K562 (cell line): ENCODE measurements at regions not wholly inside any gene's neighbourhood (a gene's known extent, or its start where the extent isn't known, plus 50 kb on each side); places are given as distances from the start of the nearest gene placed in this dataset.

Source experiments
- ATAC-seq: fragments of 200-7000 bp; cut with Tn5 transposase; 3 replicates; pipeline ENCODE4 v1.9.1; 2020; ENCODE audit warnings: moderate library complexity
- BruUV-seq: library from RNA; stranded (reverse); fragments of 400-500 nt; replicated peaks from 2 replicates; lab custom pipeline; 2021; lab: Mats Ljungman, UMichigan
- CTCF ChIA-PET: fragments of 300-600 bp; formaldehyde crosslinking; extraction: SDS; loops from one replicate; lab custom pipeline; 2021; ENCODE audit warnings: low intra/inter-chr PET ratio; lab: Yijun Ruan, JAX
- POLR2A ChIA-PET: fragments of 300-600, 350-650 bp; sonication (Branson Sonifier 250); formaldehyde crosslinking; extraction: SDS; loops from one replicate; lab custom pipeline; 2021; ENCODE audit warnings: antibody characterized with exemption, inconsistent platforms; lab: Yijun Ruan, JAX
- DNase-seq, 4 experiments: peaks; one replicate each; pipeline versions ENCODE4 v3.0.0 to v3.0.0-alpha.2; 2011 to 2018; ENCODE audit warnings: low spot score in 3 of 4, mixed read lengths in 3 of 4; ENCODE audit errors: extremely low read depth in 1 of 4
- FAIRE-seq: peaks from 2 replicates; lab custom pipeline; 2011; peaks lifted over from hg19 to GRCh38; lab: Jason Lieb, UNC
- H2AFZ ChIP-seq: 2 replicates; pipeline ENCODE4 v1.6.0; 2011; ENCODE audit warnings: low read depth, low read length, control low read depth, inconsistent platforms
- H3K27ac ChIP-seq: fragments of 200-600 bp; 3 replicates; pipeline ENCODE4 v1.8.0; 2011; ENCODE audit warnings: low read depth, mild to moderate bottlenecking, control low read depth, inconsistent platforms, low read length, moderate library complexity, mixed read lengths; ENCODE audit errors: extremely low read depth
- H3K27me3 ChIP-seq, 2 experiments: fragments of 300-600 bp in 1 of 2; 2 replicates in 1 of 2; 3 replicates in 1 of 2; pipeline versions ENCODE4 v1.6.0 to v1.8.0; 2011; ENCODE audit warnings: inconsistent platforms in 2 of 2, low read length in 2 of 2, mild to moderate bottlenecking in 1 of 2, mixed read lengths in 1 of 2, moderate library complexity in 1 of 2; ENCODE audit not compliant: control insufficient read depth in 2 of 2, insufficient read depth in 2 of 2
- H3K36me3 ChIP-seq: fragments of 300-600 bp; 3 replicates; pipeline ENCODE4 v1.8.0; 2011; ENCODE audit warnings: mild to moderate bottlenecking, low read length, inconsistent platforms; ENCODE audit not compliant: control insufficient read depth, insufficient read depth
- H3K4me1 ChIP-seq, 2 experiments: fragments of 200-600 bp in 1 of 2; replicated peaks in 1 of 2; 2 replicates in 1 of 2; 3 replicates in 1 of 2; pipeline versions ENCODE4 v1.5.1 to v1.8.0; 2011; ENCODE audit warnings: inconsistent platforms in 2 of 2, low read length in 2 of 2, mild to moderate bottlenecking in 1 of 2, mixed read lengths in 1 of 2, moderate library complexity in 1 of 2; ENCODE audit not compliant: control insufficient read depth in 2 of 2, insufficient read depth in 2 of 2
- H3K4me2 ChIP-seq: 2 replicates; pipeline ENCODE4 v1.6.1; 2011; ENCODE audit warnings: low read length, control low read depth, inconsistent platforms, mixed read lengths; ENCODE audit not compliant: insufficient read depth
- H3K4me3 ChIP-seq: fragments of 200-600 bp; sonication (generic), shearing (Covaris generic); 2 replicates; pipeline ENCODE4 v1.5.1; 2016; ENCODE audit warnings: control low read depth, inconsistent platforms
- H3K79me2 ChIP-seq: fragments of 200-600 bp; 3 replicates; pipeline ENCODE4 v1.8.0; 2011; ENCODE audit warnings: low read length, inconsistent platforms; ENCODE audit not compliant: control insufficient read depth, insufficient read depth
- H3K9ac ChIP-seq, 2 experiments: 2 replicates each; pipeline versions ENCODE4 v1.6.0 to v1.6.1; 2011; ENCODE audit warnings: low read depth in 2 of 2, low read length in 2 of 2, control low read depth in 1 of 2, inconsistent platforms in 1 of 2, mild to moderate bottlenecking in 1 of 2, mixed read lengths in 1 of 2; ENCODE audit not compliant: insufficient read depth in 1 of 2
- H3K9me1 ChIP-seq: one replicate; pipeline ENCODE4 v1.6.0; 2011; ENCODE audit warnings: inconsistent platforms, mild to moderate bottlenecking, low read length, moderate library complexity; ENCODE audit not compliant: control insufficient read depth, insufficient read depth
- H3K9me3 ChIP-seq: replicated peaks from 2 replicates; pipeline ENCODE4 v1.5.1; 2011; ENCODE audit warnings: low read depth, low read length, inconsistent platforms; ENCODE audit not compliant: control insufficient read depth, insufficient read depth
- H4K20me1 ChIP-seq: replicated peaks from 2 replicates; pipeline ENCODE4 v1.6.1; 2011; ENCODE audit warnings: low read length, inconsistent platforms, mixed read lengths; ENCODE audit not compliant: control insufficient read depth, insufficient read depth
- BCOR ChIP-seq: fragments of 450-650 bp; IDR thresholded peaks from 2 replicates; pipeline ENCODE4 v1.6.1; 2016
- BRD9 ChIP-seq: fragments of 450-650 bp; IDR thresholded peaks from 2 replicates; pipeline ENCODE4 v1.6.1; 2018; ENCODE audit warnings: low read depth; ENCODE audit not compliant: partially characterized antibody
- E2F8 ChIP-seq: fragments of 450-650 bp; IDR thresholded peaks from 2 replicates; pipeline ENCODE4 v1.7.1; 2018; ENCODE audit warnings: mild to moderate bottlenecking, low read depth; ENCODE audit not compliant: partially characterized antibody
- GTF2A2 ChIP-seq: IDR thresholded peaks from 2 replicates; pipeline ENCODE4 v1.6.1; 2016; ENCODE audit warnings: mild to moderate bottlenecking, missing genetic modification characterization, missing compliant biosample characterization
- GTF2F1 ChIP-seq: IDR thresholded peaks from 2 replicates; pipeline ENCODE4 v1.6.1; 2011; ENCODE audit warnings: low read depth, low read length, improper control_type of control experiment
- HCFC1 ChIP-seq: IDR thresholded peaks from 2 replicates; pipeline ENCODE4 v1.6.1; 2012; ENCODE audit warnings: low read depth, low read length, improper control_type of control experiment
- HSF4 ChIP-seq: fragments of 250-450 bp; sonication (Bioruptor Pico); IDR thresholded peaks from 2 replicates; pipeline ENCODE4 v2.1.2; 2022; ENCODE audit warnings: mild to moderate bottlenecking, moderate library complexity, borderline replicate concordance
- MAFF ChIP-seq: IDR thresholded peaks from 2 replicates; pipeline ENCODE4 v1.6.1; 2012; ENCODE audit warnings: low read length, improper control_type of control experiment
- POLR2AphosphoS2 ChIP-seq: IDR thresholded peaks from 2 replicates; pipeline ENCODE4 v1.6.1; 2012; ENCODE audit warnings: low read length, improper control_type of control experiment
- RBFOX2 ChIP-seq: fragments of 200-400 bp; formaldehyde crosslinking; IDR thresholded peaks from 2 replicates; pipeline ENCODE4 v1.6.1; 2017; ENCODE audit warnings: low read depth, mild to moderate bottlenecking, low read length, moderate library complexity
- RBM22 ChIP-seq: fragments of 200-400 bp; formaldehyde crosslinking; IDR thresholded peaks from 2 replicates; pipeline ENCODE4 v1.6.1; 2018; ENCODE audit warnings: low read length, low read depth; ENCODE audit not compliant: poor library complexity, severe bottlenecking
- RBM25 ChIP-seq: fragments of 200-400 bp; formaldehyde crosslinking; IDR thresholded peaks from 2 replicates; pipeline ENCODE4 v1.6.1; 2018; ENCODE audit warnings: low read length, low read depth, moderate library complexity; ENCODE audit not compliant: severe bottlenecking
- TCF15 ChIP-seq: fragments of 250-450 bp; sonication (Bioruptor Pico); IDR thresholded peaks from 2 replicates; pipeline ENCODE4 v1.8.0; 2022; ENCODE audit warnings: moderate library complexity, mild to moderate bottlenecking, inconsistent platforms
- TCF3 ChIP-seq: sonication (generic); formaldehyde crosslinking; IDR thresholded peaks from 2 replicates; pipeline ENCODE4 v1.4.0; 2020; ENCODE audit warnings: mild to moderate bottlenecking, missing genetic modification reagents
- YY1 ChIP-seq, 3 experiments: IDR thresholded peaks; 2 replicates each; pipeline ENCODE4 v1.6.1; 2011; ENCODE audit warnings: low read length in 2 of 3, mild to moderate bottlenecking in 2 of 3, moderate library complexity in 2 of 3, borderline replicate concordance in 1 of 3, control low read depth in 1 of 3, low read depth in 1 of 3; ENCODE audit not compliant: insufficient read depth in 3 of 3, insufficient replicate concordance in 2 of 3, control insufficient read depth in 1 of 3, insufficient read length in 1 of 3; ENCODE audit errors: extremely low read depth in 1 of 3
- WGBS: fragments of 100-300 bp; shearing (Covaris generic); methylation state at CpG from one replicate; pipeline ENCODE4 v1.1.6; 2016; ENCODE audit warnings: low coverage, mixed read lengths; ENCODE audit not compliant: insufficient coverage; ENCODE audit errors: missing lambda C conversion rate; 5-methylcytosine and 5-hydroxymethylcytosine counted together
- in situ Hi-C: fragments of 300-500 bp; cut with MboI; formaldehyde crosslinking; loops from 4 replicates; pipeline ENCODE4 v1.15.0; 2018; ENCODE audit warnings: inconsistent platforms, mixed read lengths
- intact Hi-C: fragments of 100-400 bp; cut with micrococcal nuclease; formaldehyde crosslinking; loops from 2 replicates; pipeline ENCODE4 v1.14.2; 2022

- intact Hi-C loops (no loop called here), in situ Hi-C loops (loop anchor here (25.0 kb wide), 1 partner anchor 696 kb away; no protein-coding TSS in a partner anchor)
- Histone ChIP-seq H3K4me2 (no peak overlapping the region), H4K20me1 (no peaks in the 10 kb centered on the region), H3K9me1 (no peaks in the 10 kb centered on the region), H3K9me3 (no peaks in the 10 kb centered on the region), H3K36me3 (no peaks in the 10 kb centered on the region), H3K27me3 (no peaks in the 10 kb centered on the region), H3K4me3 (no peak overlapping the region), H3K9ac (no peak overlapping the region), H3K27ac (no peak overlapping the region), H2AFZ (no peak overlapping the region), H3K79me2 (no peaks in the 10 kb centered on the region), H3K4me1 (no peaks in the 10 kb centered on the region)
- POLR2A ChIA-PET: no interaction called here
- DNase-seq (no peak), ATAC-seq (no peak), FAIRE-seq (no peak)
- CTCF ChIA-PET: no interaction called here
- WGBS: 2% methylated on average over 5 of the region's 9 CpGs
- no TSS peak for BruUV-seq
- no peak for TF ChIP-seq BCOR
- TF ChIP-seq GTF2F1: no peak
These were observed 485.8 kb downstream of the VRK1 start for GRCh38 chr14:97283005-97283403.

- no peak overlapping the region for H3K27ac ChIP-seq
- no peak overlapping the region for H3K4me3 ChIP-seq
- H4K20me1 ChIP-seq: no peaks in the 10 kb centered on the region
- H2AFZ ChIP-seq: no peak overlapping the region
- in situ Hi-C loops: loop anchor here (25.0 kb wide), 1 partner anchor 696 kb away; no protein-coding TSS in a partner anchor
- H3K79me2 ChIP-seq: no peaks in the 10 kb centered on the region
- WGBS: 0% methylated on average over 7 of the region's 8 CpGs
- DNase-seq (no peak), FAIRE-seq (no peak), ATAC-seq (no peak)
- no peaks in the 10 kb centered on the region for H3K9me3 ChIP-seq
- intact Hi-C loops: no loop called here
- H3K4me1 ChIP-seq: no peaks in the 10 kb centered on the region
- H3K27me3 ChIP-seq: no peaks in the 10 kb centered on the region
- ChIA-PET CTCF (no interaction called here), POLR2A (no interaction called here)
- H3K36me3 ChIP-seq: no peaks in the 10 kb centered on the region
- H3K9ac ChIP-seq: no peak overlapping the region
- no peaks in the 10 kb centered on the region for H3K9me1 ChIP-seq
- BruUV-seq: no TSS peak
- H3K4me2 ChIP-seq: no peak overlapping the region
- TF ChIP-seq TCF3 (CRISPR knock-in tag) (no peak), RBM22 (no peak), BRD9 (no peak), YY1 (IDR thresholded peaks at IDR 0.05; ENCODE audit: borderline replicate concordance in 1 of 3, control insufficient read depth in 1 of 3, extremely low read depth in 1 of 3, insufficient read depth in 3 of 3, insufficient read length in 1 of 3, insufficient replicate concordance in 2 of 3, low read depth in 1 of 3, low read length in 2 of 3) (no peak), E2F8 (no peak), GTF2A2 (tag) (no peak), MAFF (no peak), TCF15 (CRISPR knock-in tag) (no peak), HSF4 (CRISPR knock-in tag) (no peak), RBFOX2 (no peak), POLR2AphosphoS2 (no peak), RBM25 (no peak), HCFC1 (no peak)
These were observed 486.2 kb downstream of the VRK1 start for GRCh38 chr14:97283426-97283825.
